Choroid plexus epithelial cell (primary cell): ENCODE measurements at regions not wholly inside any gene's neighbourhood (a gene's known extent, or its start where the extent isn't known, plus 50 kb on each side); places are given as distances from the start of the nearest gene placed in this dataset.

Source experiments
- DNase-seq: peaks from one replicate; pipeline ENCODE4 v3.0.0-alpha.2; 2010; ENCODE audit warnings: low read depth
- H3K4me3 ChIP-seq: 2 replicates; pipeline ENCODE4 v1.5.1; 2011; ENCODE audit warnings: low read depth, mild to moderate bottlenecking, control low read depth, low read length, moderate library complexity
- TF ChIP-seq, protein P1 (sequence below): conservative IDR thresholded peaks from 2 replicates; pipeline ENCODE4 v1.5.1; 2011; ENCODE audit warnings: low read depth, mild to moderate bottlenecking, control low read depth, inconsistent platforms, low read length, moderate library complexity

DNA sequence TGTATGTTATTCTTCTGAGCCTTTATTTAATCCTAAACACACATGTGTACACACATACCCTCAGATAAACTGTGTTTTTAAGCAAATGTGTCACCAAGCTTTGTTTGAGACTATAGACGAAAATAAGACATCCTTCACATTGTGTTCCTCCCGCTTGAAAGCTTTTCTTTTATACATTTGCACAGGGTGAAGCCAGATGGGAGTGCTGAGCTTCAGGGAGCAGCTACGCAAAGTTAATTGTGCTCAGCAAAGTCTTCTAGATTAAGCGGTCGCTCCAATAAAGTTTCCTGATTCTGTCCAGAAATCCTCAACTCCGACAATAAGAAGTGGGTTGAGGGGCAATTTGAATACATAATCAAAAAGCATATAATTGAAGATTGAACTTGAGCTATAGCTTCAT is 117.2 kb upstream of the ARGLU1 start:
- H3K4me3 ChIP-seq = no peak overlapping the region
- DNase-seq = no peak
- TF ChIP-seq, protein P1, sequence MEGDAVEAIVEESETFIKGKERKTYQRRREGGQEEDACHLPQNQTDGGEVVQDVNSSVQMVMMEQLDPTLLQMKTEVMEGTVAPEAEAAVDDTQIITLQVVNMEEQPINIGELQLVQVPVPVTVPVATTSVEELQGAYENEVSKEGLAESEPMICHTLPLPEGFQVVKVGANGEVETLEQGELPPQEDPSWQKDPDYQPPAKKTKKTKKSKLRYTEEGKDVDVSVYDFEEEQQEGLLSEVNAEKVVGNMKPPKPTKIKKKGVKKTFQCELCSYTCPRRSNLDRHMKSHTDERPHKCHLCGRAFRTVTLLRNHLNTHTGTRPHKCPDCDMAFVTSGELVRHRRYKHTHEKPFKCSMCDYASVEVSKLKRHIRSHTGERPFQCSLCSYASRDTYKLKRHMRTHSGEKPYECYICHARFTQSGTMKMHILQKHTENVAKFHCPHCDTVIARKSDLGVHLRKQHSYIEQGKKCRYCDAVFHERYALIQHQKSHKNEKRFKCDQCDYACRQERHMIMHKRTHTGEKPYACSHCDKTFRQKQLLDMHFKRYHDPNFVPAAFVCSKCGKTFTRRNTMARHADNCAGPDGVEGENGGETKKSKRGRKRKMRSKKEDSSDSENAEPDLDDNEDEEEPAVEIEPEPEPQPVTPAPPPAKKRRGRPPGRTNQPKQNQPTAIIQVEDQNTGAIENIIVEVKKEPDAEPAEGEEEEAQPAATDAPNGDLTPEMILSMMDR = no peak

DNA sequence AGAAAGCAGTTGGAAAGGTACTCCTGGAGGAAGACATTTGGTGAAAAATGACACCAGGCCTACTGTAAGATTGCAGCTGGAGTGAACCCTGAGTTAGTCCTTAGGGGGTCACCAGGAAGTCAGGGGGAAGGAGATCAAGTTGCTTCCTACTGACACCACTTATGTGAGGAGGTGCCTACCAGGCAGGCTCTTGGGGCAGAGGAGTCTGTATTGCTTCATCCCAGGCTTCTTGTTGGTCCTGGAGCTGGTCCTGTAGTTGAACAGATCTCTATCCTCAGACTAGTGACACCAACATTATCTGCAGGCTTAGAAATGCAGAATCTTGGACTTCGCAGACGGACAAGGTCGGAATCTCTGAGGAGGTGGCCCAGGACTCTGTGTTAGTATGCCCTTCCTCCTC is 116.0 kb upstream of the ARGLU1 start:
- no peak for DNase-seq
- TF ChIP-seq, protein P1 = no peak
- H3K4me3 ChIP-seq = no peak overlapping the region

DNA sequence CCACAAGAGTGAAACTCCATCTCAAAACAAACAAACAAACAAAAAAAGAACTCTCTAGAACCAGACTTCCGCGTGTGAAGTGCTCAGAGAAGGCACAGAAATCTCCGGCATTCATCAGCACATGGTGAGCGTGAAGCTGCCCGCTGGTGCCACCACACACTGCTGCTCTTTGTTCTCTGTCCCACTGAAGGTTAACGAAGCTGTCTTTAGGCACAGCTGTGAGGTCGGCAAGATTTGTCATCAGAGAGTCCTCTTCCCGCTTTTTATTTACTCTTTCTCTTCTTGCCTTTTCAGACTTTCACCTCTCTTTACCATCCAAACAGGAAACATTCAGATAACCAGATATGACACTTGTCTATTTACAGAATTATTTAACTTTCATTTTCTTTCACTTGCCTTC is 115.2 kb upstream of the ARGLU1 start:
- TF ChIP-seq, protein P1 = no peak
- DNase-seq = no peak
- no peak overlapping the region for H3K4me3 ChIP-seq

DNA sequence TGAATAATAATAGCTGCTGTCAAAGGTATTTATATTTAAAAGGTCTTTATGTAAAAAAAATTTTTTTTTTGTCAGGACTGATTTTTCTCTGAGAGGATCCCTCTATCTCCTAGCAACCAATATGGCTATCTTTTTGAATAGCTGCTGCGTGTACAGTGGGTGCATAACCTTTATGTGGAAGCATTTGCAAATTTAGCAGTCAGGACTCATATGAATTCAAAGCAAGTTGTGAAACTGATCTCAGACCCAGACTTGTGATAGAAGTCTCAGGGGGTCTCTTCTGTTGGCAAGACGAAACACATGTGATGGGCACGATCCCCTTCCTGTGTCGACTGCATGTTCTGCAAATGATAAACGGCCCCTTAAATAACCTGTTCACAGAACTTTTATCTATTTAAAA is 114.1 kb upstream of the ARGLU1 start:
- no peak for DNase-seq
- H3K4me3 ChIP-seq = no peak overlapping the region
- TF ChIP-seq, protein P1 = no peak

DNA sequence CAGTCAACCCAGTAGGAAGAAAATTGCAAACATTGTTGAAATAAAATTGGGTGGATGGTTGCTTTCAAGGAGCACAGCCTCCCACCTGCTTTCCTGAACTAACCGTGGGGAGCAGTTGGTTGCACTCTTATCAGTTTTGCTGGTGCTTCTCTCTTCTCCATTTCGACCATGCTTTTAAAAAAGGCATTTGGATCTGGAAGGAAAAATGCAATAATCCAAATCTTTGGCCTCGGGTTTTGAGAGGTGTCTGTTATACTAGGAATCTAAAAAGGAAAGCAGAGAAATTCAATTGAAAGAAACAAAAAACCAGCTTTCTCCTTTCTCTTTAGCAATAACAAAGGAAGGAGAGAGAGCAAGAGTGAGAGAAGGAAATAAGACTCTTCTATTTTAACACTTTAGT is 113.6 kb upstream of the ARGLU1 start:
- TF ChIP-seq, protein P1 = no peak
- no peak for DNase-seq
- H3K4me3 ChIP-seq = no peak overlapping the region

DNA sequence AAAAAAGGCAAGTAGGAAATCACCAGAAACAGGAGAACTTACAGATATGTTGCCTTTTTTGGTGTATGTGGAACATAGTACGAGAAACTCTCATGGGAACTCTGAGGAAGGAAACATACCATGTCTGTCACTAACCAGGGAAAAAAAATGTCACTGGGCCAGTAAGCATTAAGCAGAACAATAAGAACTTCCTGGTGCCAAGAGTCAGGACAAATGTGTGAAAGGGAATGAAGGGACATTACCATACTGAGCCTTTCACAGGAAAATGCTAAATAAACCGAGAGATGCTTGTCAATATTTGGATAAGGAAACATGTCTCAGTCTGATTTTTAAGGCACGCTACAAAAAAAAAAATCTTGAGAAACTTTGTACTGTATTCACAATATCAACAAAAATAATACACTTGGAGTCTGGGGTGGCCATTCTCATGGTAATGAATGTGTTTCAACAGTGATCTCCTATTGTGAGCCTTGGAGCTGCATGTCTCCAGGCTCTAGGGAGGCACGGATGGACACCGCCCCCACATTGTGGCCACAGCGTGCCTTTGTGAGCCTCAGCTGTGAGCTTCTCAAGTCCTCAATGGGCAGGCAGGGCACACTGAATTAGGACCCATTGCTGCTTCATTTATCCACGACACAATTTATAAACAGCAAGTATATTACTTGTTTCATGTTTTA is 113.0 kb upstream of the ARGLU1 start:
- no peak for DNase-seq
- TF ChIP-seq, protein P1 = no peak
- H3K4me3 ChIP-seq = no peak overlapping the region
